ENCODE measurements at regions not wholly inside any gene's neighbourhood (a gene's known extent, or its start where the extent isn't known, plus 50 kb on each side); places are given as distances from the start of the nearest gene placed in this dataset.
A peak's percentile ranks its signal among the peaks of the same experiment; 100 is the strongest.

GRCh38 chr16:50878966-50879615, 137.2 kb downstream of the CYLD start:
- Mint-ChIP-seq H3K4me1 (ENCODE audit: unreplicated experiment) (no peaks in the 10 kb centered on the region), H3K36me3 (ENCODE audit: unreplicated experiment) (no peaks in the 10 kb centered on the region), H3K27me3 (ENCODE audit: unreplicated experiment) (peaks cover 7% of the 10 kb centered on the region), H3K9me3 (ENCODE audit: unreplicated experiment) (no peaks in the 10 kb centered on the region), H3K4me3 (ENCODE audit: unreplicated experiment) (no peak overlapping the region), H3K27ac (ENCODE audit: unreplicated experiment) (no peak overlapping the region)
- peak; percentile 73 for DNase-seq (ENCODE audit: extremely low spot score, unreplicated experiment)
- no peak for TF ChIP-seq CTCF (IDR thresholded peaks at IDR 0.05)

DNA sequence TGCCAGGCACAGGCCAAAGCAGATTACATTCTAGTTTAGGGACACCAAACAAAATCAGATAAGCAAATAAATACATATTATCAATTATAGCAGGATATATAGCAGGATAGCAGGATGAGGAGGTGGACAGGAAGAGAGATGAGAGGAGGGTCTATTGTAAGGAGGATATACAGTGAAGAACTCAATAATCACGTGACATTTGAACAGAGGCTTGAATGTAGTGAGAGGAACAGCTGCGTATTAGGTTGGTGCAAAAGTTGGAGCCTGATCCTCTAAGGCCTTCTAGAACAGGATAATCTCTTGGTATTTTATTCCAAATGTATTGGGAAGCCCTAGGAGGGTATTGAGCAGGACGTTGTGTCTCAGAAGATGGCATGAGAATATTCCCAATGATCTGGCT, 136.7 kb downstream of the CYLD start:
- Mint-ChIP-seq H3K4me3 (ENCODE audit: unreplicated experiment) (no peak overlapping the region), H3K27me3 (ENCODE audit: unreplicated experiment) (peaks cover 7% of the 10 kb centered on the region), H3K9me3 (ENCODE audit: unreplicated experiment) (no peaks in the 10 kb centered on the region), H3K4me1 (ENCODE audit: unreplicated experiment) (no peaks in the 10 kb centered on the region), H3K36me3 (ENCODE audit: unreplicated experiment) (no peaks in the 10 kb centered on the region), H3K27ac (ENCODE audit: unreplicated experiment) (no peak overlapping the region)
- TF ChIP-seq CTCF (IDR thresholded peaks at IDR 0.05), result no peak
- DNase-seq (ENCODE audit: extremely low spot score, unreplicated experiment), result no peak

GRCh38 chr16:50876263-50876662, 134.4 kb downstream of the CYLD start:
- no peak for TF ChIP-seq CTCF (IDR thresholded peaks at IDR 0.05)
- Mint-ChIP-seq H3K9me3 (ENCODE audit: unreplicated experiment) (peaks cover 4% of the 10 kb centered on the region), H3K36me3 (ENCODE audit: unreplicated experiment) (no peaks in the 10 kb centered on the region), H3K4me3 (ENCODE audit: unreplicated experiment) (no peak overlapping the region), H3K27ac (ENCODE audit: unreplicated experiment) (no peak overlapping the region), H3K27me3 (ENCODE audit: unreplicated experiment) (peaks cover 14% of the 10 kb centered on the region), H3K4me1 (ENCODE audit: unreplicated experiment) (no peaks in the 10 kb centered on the region)
- DNase-seq (ENCODE audit: extremely low spot score, unreplicated experiment), result peak; percentile 23

- peak; percentile 57 for DNase-seq (ENCODE audit: extremely low spot score, unreplicated experiment)
- Mint-ChIP-seq H3K27ac (ENCODE audit: unreplicated experiment) (no peak overlapping the region), H3K4me3 (ENCODE audit: unreplicated experiment) (no peak overlapping the region), H3K36me3 (ENCODE audit: unreplicated experiment) (no peaks in the 10 kb centered on the region), H3K4me1 (ENCODE audit: unreplicated experiment) (no peaks in the 10 kb centered on the region), H3K9me3 (ENCODE audit: unreplicated experiment) (peaks cover 4% of the 10 kb centered on the region), H3K27me3 (ENCODE audit: unreplicated experiment) (peaks cover 11% of the 10 kb centered on the region)
- TF ChIP-seq CTCF (IDR thresholded peaks at IDR 0.05), result no peak
These were observed 126.7 kb downstream of the CYLD start for GRCh38 chr16:50868577-50868976.

GRCh38 chr16:50866806-50867205, 124.9 kb downstream of the CYLD start:
- Mint-ChIP-seq H3K27me3 (ENCODE audit: unreplicated experiment) (peaks cover 3% of the 10 kb centered on the region), H3K4me1 (ENCODE audit: unreplicated experiment) (peaks cover 8% of the 10 kb centered on the region), H3K36me3 (ENCODE audit: unreplicated experiment) (no peaks in the 10 kb centered on the region), H3K9me3 (ENCODE audit: unreplicated experiment) (no peaks in the 10 kb centered on the region), H3K4me3 (ENCODE audit: unreplicated experiment) (no peak overlapping the region), H3K27ac (ENCODE audit: unreplicated experiment) (no peak overlapping the region)
- no peak for DNase-seq (ENCODE audit: extremely low spot score, unreplicated experiment)
- no peak for TF ChIP-seq CTCF (IDR thresholded peaks at IDR 0.05)
